Esophagus muscularis mucosa (tissue), 4 donors: ENCODE measurements at regions not wholly inside any gene's neighbourhood (a gene's known extent, or its start where the extent isn't known, plus 50 kb on each side); places are given as distances from the start of the nearest gene placed in this dataset.

Source experiments
- DNase-seq: peaks from one replicate; pipeline ENCODE4 v3.0.0-alpha.2; 2017; ENCODE audit errors: extremely low spot score
- H3K27ac ChIP-seq, 4 donors: fragments of 200-600 bp; sonication (generic); replicated peaks in 1 of 4; 1 replicate in 3 of 4; 2 replicates in 1 of 4; pipeline ENCODE4 v1.5.1; 2016 to 2019; ENCODE audit warnings: mild to moderate bottlenecking in 1 of 4
- H3K27me3 ChIP-seq, 4 donors: fragments of 200-600 bp; sonication (generic); one replicate each; pipeline versions ENCODE4 v1.5.1 to v1.6.0; 2016 to 2019
- H3K36me3 ChIP-seq, 4 donors: fragments of 200-600 bp; sonication (generic); one replicate each; pipeline ENCODE4 v1.5.1; 2016 to 2019
- H3K4me1 ChIP-seq, 4 donors: fragments of 200-600 bp; sonication (generic); one replicate each; pipeline ENCODE4 v1.5.1; 2016 to 2019
- H3K4me3 ChIP-seq, 4 donors: fragments of 200-600 bp; sonication (generic); 1 replicate in 2 of 4; 2 replicates in 2 of 4; pipeline ENCODE4 v1.5.1; 2016 to 2019; ENCODE audit warnings: mild to moderate bottlenecking in 4 of 4, moderate library complexity in 1 of 4
- H3K9me3 ChIP-seq, 4 donors: fragments of 200-600 bp; sonication (generic); 1 replicate in 3 of 4; 2 replicates in 1 of 4; pipeline ENCODE4 v1.5.1; 2016 to 2019
- EP300 ChIP-seq: sonication (generic); formaldehyde crosslinking; IDR thresholded peaks from one replicate; pipeline ENCODE4 v1.6.1; 2017; ENCODE audit warnings: antibody characterized with exemption
- POLR2A ChIP-seq: fragments of 450-650 bp; IDR thresholded peaks from one replicate; pipeline ENCODE4 v1.6.1; 2017; ENCODE audit warnings: antibody characterized with exemption, moderate library complexity, mild to moderate bottlenecking, low read depth
- POLR2AphosphoS5 ChIP-seq, 2 donors: sonication (generic); formaldehyde crosslinking; IDR thresholded peaks; one replicate each; pipeline ENCODE4 v1.6.1; 2017; ENCODE audit warnings: antibody characterized with exemption in 2 of 2
- WGBS: methylation state at CpG from one replicate; pipeline ENCODE4 v1.1.5; 2018; 5-methylcytosine and 5-hydroxymethylcytosine counted together
- intact Hi-C: fragments of 100-400 bp; cut with DNase I; formaldehyde crosslinking; loops from one replicate; pipeline ENCODE4 v1.15.1; 2023
- TF ChIP-seq, protein P1 (sequence below), 3 experiments: fragments of 200-600 bp in 2 of 3; fragments of 450-650 bp in 1 of 3; sonication (generic) in 2 of 3; IDR thresholded peaks; one replicate each; pipeline ENCODE4 v1.5.1; 2017 to 2019; ENCODE audit warnings: antibody characterized with exemption in 3 of 3, mild to moderate bottlenecking in 2 of 3, moderate library complexity in 1 of 3

GRCh38 chr11:38491986-38492385 lies 1894.0 kb upstream of the RAG2 start:
- no peak for DNase-seq
- Histone ChIP-seq H3K4me3 (no peak overlapping the region), H3K4me1 (no peaks in the 10 kb centered on the region), H3K36me3 (no peaks in the 10 kb centered on the region), H3K27ac (no peak overlapping the region), H3K9me3 (no peaks in the 10 kb centered on the region), H3K27me3 (no peaks in the 10 kb centered on the region)
- WGBS, result 86% methylated on average over 2 of the region's 2 CpGs
- intact Hi-C loops, result no loop called here
- TF ChIP-seq, protein P1, sequence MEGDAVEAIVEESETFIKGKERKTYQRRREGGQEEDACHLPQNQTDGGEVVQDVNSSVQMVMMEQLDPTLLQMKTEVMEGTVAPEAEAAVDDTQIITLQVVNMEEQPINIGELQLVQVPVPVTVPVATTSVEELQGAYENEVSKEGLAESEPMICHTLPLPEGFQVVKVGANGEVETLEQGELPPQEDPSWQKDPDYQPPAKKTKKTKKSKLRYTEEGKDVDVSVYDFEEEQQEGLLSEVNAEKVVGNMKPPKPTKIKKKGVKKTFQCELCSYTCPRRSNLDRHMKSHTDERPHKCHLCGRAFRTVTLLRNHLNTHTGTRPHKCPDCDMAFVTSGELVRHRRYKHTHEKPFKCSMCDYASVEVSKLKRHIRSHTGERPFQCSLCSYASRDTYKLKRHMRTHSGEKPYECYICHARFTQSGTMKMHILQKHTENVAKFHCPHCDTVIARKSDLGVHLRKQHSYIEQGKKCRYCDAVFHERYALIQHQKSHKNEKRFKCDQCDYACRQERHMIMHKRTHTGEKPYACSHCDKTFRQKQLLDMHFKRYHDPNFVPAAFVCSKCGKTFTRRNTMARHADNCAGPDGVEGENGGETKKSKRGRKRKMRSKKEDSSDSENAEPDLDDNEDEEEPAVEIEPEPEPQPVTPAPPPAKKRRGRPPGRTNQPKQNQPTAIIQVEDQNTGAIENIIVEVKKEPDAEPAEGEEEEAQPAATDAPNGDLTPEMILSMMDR (IDR thresholded peaks at IDR 0.05), result no peak
- TF ChIP-seq POLR2A, result no peak
- no peak for TF ChIP-seq POLR2AphosphoS5 (IDR thresholded peaks at IDR 0.05)
- TF ChIP-seq EP300, result no peak

- WGBS, result 93% methylated on average over 4 of the region's 12 CpGs
Observed at GRCh38 chr11:38481391-38481790, 1883.4 kb upstream of the RAG2 start.

DNA sequence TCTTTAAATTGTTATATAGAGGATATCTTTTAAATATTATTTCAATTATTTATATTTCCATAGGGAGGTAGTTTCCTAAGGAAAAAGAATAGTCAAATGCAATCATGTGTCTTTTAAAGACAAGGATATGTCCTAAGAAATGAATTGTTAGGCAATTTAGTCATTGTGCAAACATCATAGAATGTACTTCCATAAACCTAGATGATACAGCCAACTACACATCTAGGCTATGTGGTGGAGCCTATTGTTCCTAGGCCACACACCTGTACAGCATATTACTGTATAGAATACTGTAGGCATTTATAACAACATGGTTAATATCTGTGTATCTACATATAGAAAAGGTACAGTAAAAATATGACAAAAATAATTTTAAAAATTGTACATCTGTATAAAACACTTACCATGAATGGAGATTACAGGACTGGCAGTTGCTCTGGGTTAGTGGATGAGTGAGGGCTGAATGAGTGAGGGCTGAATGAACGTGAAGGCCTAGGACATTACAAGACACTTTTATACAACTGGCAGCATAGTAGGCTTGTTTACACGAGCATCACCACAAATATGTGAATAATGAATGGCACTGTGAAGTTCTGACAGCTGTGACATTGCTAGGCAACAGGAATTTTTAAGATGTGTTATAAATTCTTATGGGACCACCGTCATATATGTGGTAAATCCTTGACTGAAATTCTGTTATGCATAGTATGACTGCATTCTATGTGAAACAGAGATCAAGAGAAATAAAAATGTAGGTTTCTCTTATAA lies 1879.0 kb upstream of the RAG2 start:
- no peak overlapping the region for H3K27ac ChIP-seq

More at GRCh38 chr11:38481391-38481790, 1883.4 kb upstream of the RAG2 start:
- no peak for DNase-seq
- no peaks in the 10 kb centered on the region for H3K4me1 ChIP-seq
- no peaks in the 10 kb centered on the region for H3K36me3 ChIP-seq
- H3K27me3 ChIP-seq, result no peaks in the 10 kb centered on the region
- no peak for TF ChIP-seq POLR2A
- TF ChIP-seq, protein P1 (IDR thresholded peaks at IDR 0.05), result no peak
- TF ChIP-seq EP300, result no peak
- no peaks in the 10 kb centered on the region for H3K9me3 ChIP-seq
- H3K27ac ChIP-seq, result no peak overlapping the region
- H3K4me3 ChIP-seq, result no peak overlapping the region
- intact Hi-C loops, result no loop called here

DNA sequence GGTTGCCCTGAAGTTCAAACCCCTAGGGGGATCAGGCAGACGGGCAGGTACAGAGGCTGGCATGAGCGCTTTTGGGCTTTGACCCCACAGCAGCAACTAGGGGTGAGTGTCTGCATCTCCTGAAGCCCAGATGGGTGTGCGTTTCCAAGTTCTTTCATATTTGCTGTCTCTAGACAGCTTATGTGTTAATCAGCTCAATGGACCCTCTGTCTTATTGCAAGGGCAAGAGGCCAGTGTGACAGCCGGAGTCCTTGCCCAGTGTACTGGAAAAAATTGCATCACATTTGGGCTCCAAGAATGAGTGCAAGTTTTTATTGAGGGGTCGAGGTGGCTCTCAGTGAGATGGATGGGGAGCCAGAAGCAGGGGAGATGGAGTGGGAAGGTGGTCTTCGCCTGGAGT lies 1863.7 kb upstream of the RAG2 start:
- Histone ChIP-seq H3K36me3 (no peaks in the 10 kb centered on the region), H3K4me1 (peaks cover 0 to 11% (median 10%) of the 10 kb centered on the region in 4 donors), H3K9me3 (no peaks in the 10 kb centered on the region), H3K27ac (no peak overlapping the region), H3K27me3 (no peaks in the 10 kb centered on the region), H3K4me3 (no peak overlapping the region)
- intact Hi-C loops, result no loop called here
- TF ChIP-seq, protein P1 (IDR thresholded peaks at IDR 0.05), result no peak
- TF ChIP-seq EP300 (no peak), POLR2AphosphoS5 (IDR thresholded peaks at IDR 0.05) (no peak), POLR2A (no peak)
- DNase-seq, result no peak
- WGBS, result 85% methylated on average over 6 of the region's 6 CpGs

More for the DNA sequence above, 1879.0 kb upstream of the RAG2 start:
- Histone ChIP-seq H3K27me3 (no peaks in the 10 kb centered on the region), H3K36me3 (no peaks in the 10 kb centered on the region), H3K4me3 (no peak overlapping the region), H3K4me1 (no peaks in the 10 kb centered on the region), H3K9me3 (no peaks in the 10 kb centered on the region)
- intact Hi-C loops, result no loop called here
- DNase-seq, result no peak
- TF ChIP-seq POLR2AphosphoS5 (IDR thresholded peaks at IDR 0.05), result no peak
- TF ChIP-seq, protein P1 (IDR thresholded peaks at IDR 0.05), result no peak
- no peak for TF ChIP-seq POLR2A
- TF ChIP-seq EP300, result no peak
- 60% methylated on average over 3 of the region's 3 CpGs for WGBS

DNA sequence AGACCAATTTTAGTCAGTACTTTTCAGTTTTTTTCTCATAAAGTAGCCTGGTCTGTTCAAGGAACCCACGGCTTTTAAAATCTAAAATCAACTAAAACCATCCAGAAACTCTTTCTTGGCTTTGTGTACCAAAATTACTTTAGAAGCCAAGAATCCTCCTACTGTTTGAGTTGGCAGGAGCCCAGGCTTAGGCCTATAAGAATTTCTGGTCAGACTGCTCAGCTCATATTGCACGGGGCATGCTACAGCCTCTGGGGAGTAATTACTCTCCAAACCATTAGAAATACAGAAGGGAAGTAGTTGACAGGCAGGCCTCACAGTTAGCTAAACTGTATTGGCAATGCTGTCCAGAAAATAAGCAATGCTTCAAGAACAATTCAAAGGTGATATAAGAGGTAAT lies 1862.9 kb upstream of the RAG2 start:
- TF ChIP-seq EP300, result no peak
- TF ChIP-seq POLR2A, result no peak
- TF ChIP-seq, protein P1 (IDR thresholded peaks at IDR 0.05), result no peak
- no peak for TF ChIP-seq POLR2AphosphoS5 (IDR thresholded peaks at IDR 0.05)

More for the DNA sequence above, 1862.9 kb upstream of the RAG2 start:
- intact Hi-C loops, result no loop called here
- no peak for DNase-seq
- H3K27me3 ChIP-seq, result no peaks in the 10 kb centered on the region
- WGBS, result 10% methylated on average over 2 of the region's 2 CpGs
- no peaks in the 10 kb centered on the region for H3K9me3 ChIP-seq
- H3K4me3 ChIP-seq, result no peak overlapping the region
- peaks cover 0 to 11% (median 10%) of the 10 kb centered on the region in 4 donors for H3K4me1 ChIP-seq
- no peaks in the 10 kb centered on the region for H3K36me3 ChIP-seq
- H3K27ac ChIP-seq, result no peak overlapping the region
